Keratinocyte (primary cell): ENCODE measurements at regions not wholly inside any gene's neighbourhood (a gene's known extent, or its start where the extent isn't known, plus 50 kb on each side); places are given as distances from the start of the nearest gene placed in this dataset.

Experiments
- DNase-seq: peaks from one replicate; pipeline ENCODE4 v3.0.0-alpha.2; 2011; ENCODE audit warnings: low read depth, missing footprints, low spot score
- FAIRE-seq: peaks from 2 replicates; lab custom pipeline; 2011; peaks lifted over from hg19 to GRCh38; lab: Jason Lieb, UNC
- H2AFZ ChIP-seq: 2 replicates; pipeline ENCODE4 v1.6.0; 2012; ENCODE audit warnings: low read length, control low read depth, inconsistent platforms; ENCODE audit not compliant: control insufficient read depth
- H3K27ac ChIP-seq: 2 replicates; pipeline ENCODE4 v1.5.1; 2011; ENCODE audit warnings: low read length; ENCODE audit not compliant: control insufficient read depth, insufficient read depth
- H3K27me3 ChIP-seq: 3 replicates; pipeline ENCODE4 v1.6.0; 2011; ENCODE audit warnings: low read length; ENCODE audit not compliant: control insufficient read depth, insufficient read depth; ENCODE audit errors: extremely low read depth
- H3K36me3 ChIP-seq, 2 experiments: 2 replicates in 1 of 2; 3 replicates in 1 of 2; pipeline ENCODE4 v1.5.1; 2011; ENCODE audit warnings: low read length in 2 of 2, mild to moderate bottlenecking in 1 of 2; ENCODE audit not compliant: control insufficient read depth in 2 of 2, insufficient read depth in 2 of 2; ENCODE audit errors: extremely low read depth in 1 of 2
- H3K4me1 ChIP-seq: 3 replicates; pipeline ENCODE4 v1.5.1; 2011; ENCODE audit warnings: low read length; ENCODE audit not compliant: control insufficient read depth, insufficient read depth; ENCODE audit errors: extremely low read depth
- H3K4me2 ChIP-seq: 3 replicates; pipeline ENCODE4 v1.6.0; 2011; ENCODE audit warnings: low read depth, low read length; ENCODE audit not compliant: control insufficient read depth, insufficient read depth; ENCODE audit errors: extremely low read depth
- H3K4me3 ChIP-seq, 3 experiments: fragments of 200-600 bp in 1 of 3; sonication (generic) in 1 of 3; 2 replicates in 2 of 3; 3 replicates in 1 of 3; pipeline ENCODE4 v1.5.1; 2011 to 2016; ENCODE audit warnings: low read length in 3 of 3, mild to moderate bottlenecking in 3 of 3, control low read depth in 2 of 3, inconsistent platforms in 1 of 3, low read depth in 1 of 3, mixed read lengths in 1 of 3, mixed run types in 1 of 3, moderate library complexity in 1 of 3; ENCODE audit not compliant: control insufficient read depth in 2 of 3, insufficient read depth in 2 of 3; ENCODE audit errors: extremely low read depth in 1 of 3
- H3K79me2 ChIP-seq: 2 replicates; pipeline ENCODE4 v1.6.0; 2012; ENCODE audit warnings: low read length; ENCODE audit not compliant: control insufficient read depth, insufficient read depth
- H3K9ac ChIP-seq: 3 replicates; pipeline ENCODE4 v1.6.0; 2011; ENCODE audit warnings: low read length; ENCODE audit not compliant: control insufficient read depth, insufficient read depth; ENCODE audit errors: extremely low read depth
- H3K9me1 ChIP-seq: 3 replicates; pipeline ENCODE4 v1.6.0; 2011; ENCODE audit warnings: low read length; ENCODE audit not compliant: control insufficient read depth, insufficient read depth; ENCODE audit errors: extremely low read depth
- H3K9me3 ChIP-seq: 2 replicates; pipeline ENCODE4 v1.5.1; 2012; ENCODE audit warnings: low read depth, low read length; ENCODE audit not compliant: control insufficient read depth
- H4K20me1 ChIP-seq: 3 replicates; pipeline ENCODE4 v1.6.0; 2011; ENCODE audit warnings: low read length; ENCODE audit not compliant: control insufficient read depth, insufficient read depth; ENCODE audit errors: extremely low read depth
- EZH2 ChIP-seq: IDR thresholded peaks from one replicate; pipeline ENCODE4 v1.6.1; 2012; ENCODE audit warnings: inconsistent platforms, mild to moderate bottlenecking, low read length, moderate library complexity
- dilution Hi-C: fragments of 300-500 bp; cut with MboI; formaldehyde crosslinking; loops from one replicate; pipeline ENCODE4 v1.7.0; 2020; ENCODE audit warnings: low sequenced_read_pairs; ENCODE audit not compliant: extremely low pct_ligation_motif_present
- TF ChIP-seq, protein P1 (sequence below), 3 experiments: IDR thresholded peaks in 1 of 3; conservative IDR thresholded peaks in 1 of 3; optimal IDR thresholded peaks in 1 of 3; 2 replicates in 2 of 3; 3 replicates in 1 of 3; pipeline versions ENCODE3 to v1.5.1; 2011; ENCODE audit warnings: low read length in 3 of 3, mild to moderate bottlenecking in 3 of 3, moderate library complexity in 2 of 3, control low read depth in 1 of 3, inconsistent platforms in 1 of 3; ENCODE audit not compliant: insufficient read depth in 2 of 3; ENCODE audit errors: extremely low read depth in 1 of 3

DNA sequence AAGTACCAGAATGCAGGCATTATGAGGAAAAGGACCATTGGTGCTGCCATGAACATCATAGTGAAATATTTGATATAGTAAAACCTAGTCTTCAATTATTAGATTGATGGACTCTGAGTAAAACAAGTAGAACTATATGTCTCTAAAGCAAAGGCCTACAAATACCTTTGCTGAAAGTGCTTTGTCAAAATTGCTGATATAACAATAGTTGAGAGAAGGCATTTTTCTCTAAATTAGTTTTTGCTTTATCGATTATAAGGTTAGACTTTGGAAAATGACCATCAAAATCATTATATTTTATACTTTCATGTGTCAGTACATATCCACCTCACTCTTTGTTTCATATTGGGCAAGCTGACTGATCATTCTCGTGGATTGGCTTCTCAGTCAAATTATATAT, 836.0 kb upstream of the FBXO33 start:
- Histone ChIP-seq H3K9me3 (no peaks in the 10 kb centered on the region), H3K79me2 (no peaks in the 10 kb centered on the region), H3K4me2 (no peak overlapping the region), H3K9me1 (no peaks in the 10 kb centered on the region), H3K27ac (no peak overlapping the region), H3K4me3 (no peak overlapping the region), H3K27me3 (no peaks in the 10 kb centered on the region), H3K36me3 (no peaks in the 10 kb centered on the region), H3K9ac (no peak overlapping the region), H3K4me1 (no peaks in the 10 kb centered on the region), H4K20me1 (no peaks in the 10 kb centered on the region), H2AFZ (no peak overlapping the region)
- FAIRE-seq (no peak), DNase-seq (no peak)
- TF ChIP-seq, protein P1, sequence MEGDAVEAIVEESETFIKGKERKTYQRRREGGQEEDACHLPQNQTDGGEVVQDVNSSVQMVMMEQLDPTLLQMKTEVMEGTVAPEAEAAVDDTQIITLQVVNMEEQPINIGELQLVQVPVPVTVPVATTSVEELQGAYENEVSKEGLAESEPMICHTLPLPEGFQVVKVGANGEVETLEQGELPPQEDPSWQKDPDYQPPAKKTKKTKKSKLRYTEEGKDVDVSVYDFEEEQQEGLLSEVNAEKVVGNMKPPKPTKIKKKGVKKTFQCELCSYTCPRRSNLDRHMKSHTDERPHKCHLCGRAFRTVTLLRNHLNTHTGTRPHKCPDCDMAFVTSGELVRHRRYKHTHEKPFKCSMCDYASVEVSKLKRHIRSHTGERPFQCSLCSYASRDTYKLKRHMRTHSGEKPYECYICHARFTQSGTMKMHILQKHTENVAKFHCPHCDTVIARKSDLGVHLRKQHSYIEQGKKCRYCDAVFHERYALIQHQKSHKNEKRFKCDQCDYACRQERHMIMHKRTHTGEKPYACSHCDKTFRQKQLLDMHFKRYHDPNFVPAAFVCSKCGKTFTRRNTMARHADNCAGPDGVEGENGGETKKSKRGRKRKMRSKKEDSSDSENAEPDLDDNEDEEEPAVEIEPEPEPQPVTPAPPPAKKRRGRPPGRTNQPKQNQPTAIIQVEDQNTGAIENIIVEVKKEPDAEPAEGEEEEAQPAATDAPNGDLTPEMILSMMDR (optimal IDR thresholded peaks at IDR 0.05 in 1 of 3, IDR thresholded peaks at IDR 0.05 in 1 of 3, conservative IDR thresholded peaks at IDR 0.05 in 1 of 3; ENCODE audit: extremely low read depth in 1 of 3, insufficient read depth in 2 of 3, low read length in 3 of 3) = no peak
- TF ChIP-seq EZH2 = no peak
- dilution Hi-C loops = no loop called here

DNA sequence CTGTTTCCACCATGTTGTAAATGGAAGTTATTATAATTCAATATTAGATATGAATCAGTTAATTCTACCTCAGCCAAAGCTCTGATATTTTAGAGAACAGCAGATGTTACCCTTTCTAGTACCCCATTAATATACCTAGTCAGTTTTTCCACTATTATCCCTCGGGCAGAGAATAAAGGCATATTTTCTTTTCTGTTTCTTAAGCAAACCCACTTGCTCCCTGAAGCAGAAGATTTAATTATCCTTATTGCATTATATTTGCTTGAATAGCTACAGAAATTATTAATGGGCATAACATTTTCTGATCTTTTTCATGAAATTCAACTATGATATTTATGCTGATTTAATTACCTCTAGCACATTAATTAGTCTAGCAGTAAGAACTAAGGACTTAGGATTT, 832.9 kb upstream of the FBXO33 start:
- Histone ChIP-seq H4K20me1 (no peaks in the 10 kb centered on the region), H3K36me3 (no peaks in the 10 kb centered on the region), H3K4me3 (no peak overlapping the region), H2AFZ (no peak overlapping the region), H3K4me1 (no peaks in the 10 kb centered on the region), H3K79me2 (no peaks in the 10 kb centered on the region), H3K9ac (no peak overlapping the region), H3K9me3 (no peaks in the 10 kb centered on the region), H3K4me2 (no peak overlapping the region), H3K27ac (no peak overlapping the region), H3K9me1 (no peaks in the 10 kb centered on the region), H3K27me3 (no peaks in the 10 kb centered on the region)
- no peak for FAIRE-seq
- dilution Hi-C loops = no loop called here
- TF ChIP-seq EZH2 = no peak
- TF ChIP-seq, protein P1 (optimal IDR thresholded peaks at IDR 0.05 in 1 of 3, IDR thresholded peaks at IDR 0.05 in 1 of 3, conservative IDR thresholded peaks at IDR 0.05 in 1 of 3; ENCODE audit: extremely low read depth in 1 of 3, insufficient read depth in 2 of 3, low read length in 3 of 3) = no peak
- DNase-seq = no peak
